Breast epithelium (tissue), 4 donors: ENCODE measurements at regions not wholly inside any gene's neighbourhood (a gene's known extent, or its start where the extent isn't known, plus 50 kb on each side); places are given as distances from the start of the nearest gene placed in this dataset.

Experiments
- DNase-seq, 2 donors: peaks; one replicate each; pipeline ENCODE4 v3.0.0-alpha.2; 2019; ENCODE audit warnings: low spot score in 2 of 2
- H3K27ac ChIP-seq, 2 donors: fragments of 200-600 bp; sonication (generic) in 1 of 2; one replicate each; pipeline ENCODE4 v1.5.1; 2016 to 2019; ENCODE audit warnings: mild to moderate bottlenecking in 1 of 2
- H3K27me3 ChIP-seq, 2 donors: fragments of 200-600 bp; sonication (generic) in 1 of 2; one replicate each; pipeline versions ENCODE4 v1.5.1 to v1.6.0; 2017 to 2019; ENCODE audit warnings: control low read depth in 1 of 2, mild to moderate bottlenecking in 1 of 2
- H3K36me3 ChIP-seq: fragments of 200-600 bp; one replicate; pipeline ENCODE4 v1.5.1; 2019
- H3K4me1 ChIP-seq, 2 donors: fragments of 200-600 bp; sonication (generic); one replicate each; pipeline ENCODE4 v1.5.1; 2016 to 2019; ENCODE audit warnings: control low read depth in 1 of 2
- H3K4me3 ChIP-seq, 3 donors: fragments of 200-600 bp; sonication (generic); 1 replicate in 2 of 3; 2 replicates in 1 of 3; pipeline ENCODE4 v1.5.1; 2016 to 2019; ENCODE audit warnings: mild to moderate bottlenecking in 3 of 3, moderate library complexity in 2 of 3
- H3K9me3 ChIP-seq, 2 donors: fragments of 200-600 bp; sonication (generic) in 1 of 2; one replicate each; pipeline ENCODE4 v1.5.1; 2016 to 2019; ENCODE audit warnings: control low read depth in 1 of 2
- CTCF ChIP-seq, 3 donors: fragments of 450-650 bp; IDR thresholded peaks; one replicate each; pipeline ENCODE4 v1.5.1; 2016 to 2017; ENCODE audit warnings: antibody characterized with exemption in 3 of 3, mild to moderate bottlenecking in 3 of 3, moderate library complexity in 3 of 3
- POLR2A ChIP-seq: fragments of 450-650 bp; IDR thresholded peaks from one replicate; pipeline ENCODE4 v1.6.1; 2016; ENCODE audit warnings: antibody characterized with exemption, mild to moderate bottlenecking, moderate library complexity
- POLR2AphosphoS5 ChIP-seq, 3 donors: sonication (generic); formaldehyde crosslinking; IDR thresholded peaks; one replicate each; pipeline ENCODE4 v1.6.1; 2017; ENCODE audit warnings: antibody characterized with exemption in 3 of 3
- intact Hi-C: fragments of 100-400 bp; cut with DNase I; formaldehyde crosslinking; loops from one replicate; pipeline ENCODE4 v1.15.1; 2023; ENCODE audit warnings: low total_unique reads

- no peak overlapping the region for H3K27ac ChIP-seq
- DNase-seq, result no peak
Measured at GRCh38 chr1:222940906-222941305, 126.1 kb downstream of the DISP1 start.

GRCh38 chr1:222941425-222941824 lies 126.6 kb downstream of the DISP1 start:
- H3K27me3 ChIP-seq, result no peaks in the 10 kb centered on the region
- intact Hi-C loops, result no loop called here
- no peak for DNase-seq
- H3K36me3 ChIP-seq, result peaks cover 7% of the 10 kb centered on the region
- H3K4me1 ChIP-seq, result peaks cover 0 to 8% of the 10 kb centered on the region in 2 donors
- TF ChIP-seq CTCF (IDR thresholded peaks at IDR 0.05), result no peak
- TF ChIP-seq POLR2AphosphoS5 (IDR thresholded peaks at IDR 0.05), result no peak
- no peak for TF ChIP-seq POLR2A
- H3K27ac ChIP-seq, result no peak overlapping the region
- H3K4me3 ChIP-seq, result no peak overlapping the region
- H3K9me3 ChIP-seq, result no peaks in the 10 kb centered on the region

More at GRCh38 chr1:222940906-222941305, 126.1 kb downstream of the DISP1 start:
- Histone ChIP-seq H3K4me3 (no peak overlapping the region), H3K27me3 (no peaks in the 10 kb centered on the region), H3K36me3 (peaks cover 7% of the 10 kb centered on the region), H3K9me3 (no peaks in the 10 kb centered on the region), H3K4me1 (peaks cover 0 to 8% of the 10 kb centered on the region in 2 donors)
- intact Hi-C loops, result no loop called here
- no peak for TF ChIP-seq POLR2AphosphoS5 (IDR thresholded peaks at IDR 0.05)
- no peak for TF ChIP-seq CTCF (IDR thresholded peaks at IDR 0.05)
- TF ChIP-seq POLR2A, result no peak

- intact Hi-C loops, result no loop called here
- Histone ChIP-seq H3K27me3 (no peaks in the 10 kb centered on the region), H3K4me1 (no peaks in the 10 kb centered on the region), H3K9me3 (no peaks in the 10 kb centered on the region), H3K27ac (no peak overlapping the region), H3K36me3 (peaks cover 7% of the 10 kb centered on the region), H3K4me3 (no peak overlapping the region)
- TF ChIP-seq CTCF (IDR thresholded peaks at IDR 0.05) (no peak), POLR2A (no peak), POLR2AphosphoS5 (IDR thresholded peaks at IDR 0.05) (no peak)
- no peak for DNase-seq
Measured at GRCh38 chr1:222946436-222946835, 131.6 kb downstream of the DISP1 start.

- Histone ChIP-seq H3K27me3 (no peaks in the 10 kb centered on the region), H3K4me1 (no peaks in the 10 kb centered on the region), H3K4me3 (no peak overlapping the region), H3K9me3 (no peaks in the 10 kb centered on the region), H3K36me3 (peaks cover 4% of the 10 kb centered on the region), H3K27ac (no peak overlapping the region)
- no peak for DNase-seq
- no peak for TF ChIP-seq POLR2A
- no peak for TF ChIP-seq POLR2AphosphoS5 (IDR thresholded peaks at IDR 0.05)
- TF ChIP-seq CTCF (IDR thresholded peaks at IDR 0.05), result no peak
- intact Hi-C loops, result loop anchor here (2.0 kb wide), 1 partner anchor 57 kb away; no protein-coding TSS in a partner anchor
Measured at GRCh38 chr1:222948079-222948478, 133.2 kb downstream of the DISP1 start.

- no peak overlapping the region for H3K27ac ChIP-seq
- intact Hi-C loops, result no loop called here
Measured at GRCh38 chr1:222950892-222951291, 136.1 kb downstream of the DISP1 start.

More at GRCh38 chr1:222950892-222951291, 136.1 kb downstream of the DISP1 start:
- Histone ChIP-seq H3K27me3 (no peaks in the 10 kb centered on the region), H3K4me1 (no peaks in the 10 kb centered on the region), H3K9me3 (no peaks in the 10 kb centered on the region), H3K36me3 (no peaks in the 10 kb centered on the region), H3K4me3 (no peak overlapping the region)
- TF ChIP-seq POLR2AphosphoS5 (IDR thresholded peaks at IDR 0.05), result no peak
- no peak for TF ChIP-seq CTCF (IDR thresholded peaks at IDR 0.05)
- TF ChIP-seq POLR2A, result no peak
- no peak for DNase-seq
